MM.1S (cell line): ENCODE measurements at regions not wholly inside any gene's neighbourhood (a gene's known extent, or its start where the extent isn't known, plus 50 kb on each side); places are given as distances from the start of the nearest gene placed in this dataset.

Source experiments
- DNase-seq: peaks from one replicate; pipeline ENCODE4 v3.0.0-alpha.2; 2015
- H2AFZ ChIP-seq: fragments of 300-600 bp; sonication (generic); 2 replicates; pipeline ENCODE4 v1.6.0; 2016; ENCODE audit warnings: antibody characterized with exemption, low read length
- H3F3A ChIP-seq: fragments of 300-600 bp; sonication (generic); 2 replicates; pipeline ENCODE4 v1.6.1; 2016; ENCODE audit warnings: mild to moderate bottlenecking, antibody characterized with exemption, low read length, moderate library complexity, mixed read lengths; ENCODE audit not compliant: insufficient read depth
- H3K27ac ChIP-seq: fragments of 300-600 bp; sonication (generic); 2 replicates; pipeline ENCODE4 v1.5.1; 2016; ENCODE audit warnings: mild to moderate bottlenecking, low read length
- H3K27me3 ChIP-seq: fragments of 300-600 bp; sonication (generic); replicated peaks from 2 replicates; pipeline ENCODE4 v1.6.0; 2016; ENCODE audit warnings: low read length; ENCODE audit not compliant: insufficient read depth
- H3K36me3 ChIP-seq: fragments of 300-600 bp; sonication (generic); replicated peaks from 2 replicates; pipeline ENCODE4 v1.6.1; 2016; ENCODE audit warnings: mild to moderate bottlenecking, low read length, mixed read lengths; ENCODE audit not compliant: insufficient read depth
- H3K4me1 ChIP-seq: fragments of 300-600 bp; sonication (generic); 2 replicates; pipeline ENCODE4 v1.6.1; 2016; ENCODE audit warnings: low read length, mixed read lengths
- H3K4me2 ChIP-seq: fragments of 300-600 bp; sonication (generic); 2 replicates; pipeline ENCODE4 v1.6.0; 2016; ENCODE audit warnings: low read depth, low read length
- H3K4me3 ChIP-seq: fragments of 300-600 bp; sonication (generic); 2 replicates; pipeline ENCODE4 v1.5.1; 2016; ENCODE audit warnings: low read length, mixed read lengths
- H3K79me2 ChIP-seq: fragments of 300-600 bp; sonication (generic); 2 replicates; pipeline ENCODE4 v1.6.1; 2016; ENCODE audit warnings: mixed run types, low read length, mixed read lengths
- H3K9ac ChIP-seq: fragments of 300-600 bp; sonication (generic); 2 replicates; pipeline ENCODE4 v1.6.1; 2016; ENCODE audit warnings: low read length, mixed read lengths
- H3K9me2 ChIP-seq: fragments of 300-600 bp; sonication (generic); replicated peaks from 2 replicates; pipeline ENCODE4 v1.6.1; 2016; ENCODE audit warnings: mild to moderate bottlenecking, low read length, mixed read lengths; ENCODE audit not compliant: insufficient read depth
- H3K9me3 ChIP-seq: fragments of 300-600 bp; sonication (generic); replicated peaks from 2 replicates; pipeline ENCODE4 v1.6.1; 2016; ENCODE audit warnings: mild to moderate bottlenecking, low read length, mixed read lengths; ENCODE audit not compliant: insufficient read depth
- H4K20me1 ChIP-seq: fragments of 300-600 bp; sonication (generic); 2 replicates; pipeline ENCODE4 v1.6.1; 2016; ENCODE audit warnings: mild to moderate bottlenecking, low read length, moderate library complexity, mixed read lengths; ENCODE audit not compliant: insufficient read depth
- CTCF ChIP-seq: fragments of 300-600 bp; sonication (generic); IDR thresholded peaks from 2 replicates; pipeline ENCODE4 v1.5.1; 2016; ENCODE audit warnings: antibody characterized with exemption, low read length, mixed read lengths
- EZH2 ChIP-seq: fragments of 300-600 bp; sonication (generic); optimal IDR thresholded peaks from 2 replicates; pipeline ENCODE3; 2017; ENCODE audit warnings: low read depth, mild to moderate bottlenecking, antibody characterized with exemption, low read length, mixed read lengths
- EZH2phosphoT487 ChIP-seq: fragments of 300-600 bp; sonication (generic); IDR thresholded peaks from 2 replicates; pipeline ENCODE4 v1.6.1; 2018; ENCODE audit warnings: antibody characterized with exemption, low read length

GRCh38 chr22:45097061-45097460 lies 66.7 kb upstream of the NUP50 start:
- no peak overlapping the region for H3K4me3 ChIP-seq
- H3K27me3 ChIP-seq: peaks cover 90% of the 10 kb centered on the region
- no peaks in the 10 kb centered on the region for H3F3A ChIP-seq
- no peak for DNase-seq
- H3K9me3 ChIP-seq: no peaks in the 10 kb centered on the region
- H3K4me2 ChIP-seq: no peak overlapping the region
- H3K36me3 ChIP-seq: no peaks in the 10 kb centered on the region
- no peak overlapping the region for H3K27ac ChIP-seq
- H3K9me2 ChIP-seq: no peaks in the 10 kb centered on the region
- H3K79me2 ChIP-seq: no peaks in the 10 kb centered on the region
- H2AFZ ChIP-seq: no peak overlapping the region
- no peak overlapping the region for H3K9ac ChIP-seq
- no peaks in the 10 kb centered on the region for H4K20me1 ChIP-seq
- TF ChIP-seq EZH2 (no peak), EZH2phosphoT487 (no peak), CTCF (no peak)
- no peaks in the 10 kb centered on the region for H3K4me1 ChIP-seq

- Histone ChIP-seq H2AFZ (no peak overlapping the region), H4K20me1 (no peaks in the 10 kb centered on the region), H3K4me2 (no peak overlapping the region), H3K9me3 (no peaks in the 10 kb centered on the region), H3F3A (no peaks in the 10 kb centered on the region), H3K4me3 (no peak overlapping the region), H3K27me3 (peaks cover 90% of the 10 kb centered on the region), H3K9ac (no peak overlapping the region), H3K27ac (no peak overlapping the region), H3K9me2 (no peaks in the 10 kb centered on the region), H3K36me3 (no peaks in the 10 kb centered on the region), H3K79me2 (no peaks in the 10 kb centered on the region), H3K4me1 (no peaks in the 10 kb centered on the region)
- TF ChIP-seq EZH2phosphoT487 (no peak), EZH2 (no peak)
- no peak for DNase-seq
Measured at GRCh38 chr22:45098056-45098455, 65.7 kb upstream of the NUP50 start.

GRCh38 chr22:45099961-45100360 lies 63.8 kb upstream of the NUP50 start:
- no peak for DNase-seq
- no peak overlapping the region for H2AFZ ChIP-seq
- no peak overlapping the region for H3K4me3 ChIP-seq
- H3K36me3 ChIP-seq: no peaks in the 10 kb centered on the region
- peaks cover 88% of the 10 kb centered on the region for H3K27me3 ChIP-seq
- no peak overlapping the region for H3K27ac ChIP-seq
- H3K9me2 ChIP-seq: no peaks in the 10 kb centered on the region
- no peak for TF ChIP-seq CTCF
- no peak for TF ChIP-seq EZH2phosphoT487
- TF ChIP-seq EZH2: no peak
- no peak overlapping the region for H3K9ac ChIP-seq
- H3K4me1 ChIP-seq: no peaks in the 10 kb centered on the region
- no peak overlapping the region for H3K4me2 ChIP-seq
- no peaks in the 10 kb centered on the region for H4K20me1 ChIP-seq
- no peaks in the 10 kb centered on the region for H3F3A ChIP-seq
- H3K79me2 ChIP-seq: no peaks in the 10 kb centered on the region
- no peaks in the 10 kb centered on the region for H3K9me3 ChIP-seq

GRCh38 chr22:45101515-45102227 lies 62.1 kb upstream of the NUP50 start:
- H3K9ac ChIP-seq: no peak overlapping the region

More at GRCh38 chr22:45101515-45102227, 62.1 kb upstream of the NUP50 start:
- no peaks in the 10 kb centered on the region for H3K9me2 ChIP-seq
- H4K20me1 ChIP-seq: no peaks in the 10 kb centered on the region
- H3K9me3 ChIP-seq: no peaks in the 10 kb centered on the region
- H2AFZ ChIP-seq: no peak overlapping the region
- peaks cover 89% of the 10 kb centered on the region for H3K27me3 ChIP-seq
- no peaks in the 10 kb centered on the region for H3K79me2 ChIP-seq
- H3K4me1 ChIP-seq: no peaks in the 10 kb centered on the region
- DNase-seq: peak; percentile 39
- H3K36me3 ChIP-seq: no peaks in the 10 kb centered on the region
- H3K4me3 ChIP-seq: no peak overlapping the region
- H3F3A ChIP-seq: no peaks in the 10 kb centered on the region
- TF ChIP-seq EZH2 (no peak), EZH2phosphoT487 (no peak), CTCF (peak; percentile 50)
- H3K27ac ChIP-seq: no peak overlapping the region
- no peak overlapping the region for H3K4me2 ChIP-seq
